ENCODE measurements at regions not wholly inside any gene's neighbourhood (a gene's known extent, or its start where the extent isn't known, plus 50 kb on each side); places are given as distances from the start of the nearest gene placed in this dataset.

DNA sequence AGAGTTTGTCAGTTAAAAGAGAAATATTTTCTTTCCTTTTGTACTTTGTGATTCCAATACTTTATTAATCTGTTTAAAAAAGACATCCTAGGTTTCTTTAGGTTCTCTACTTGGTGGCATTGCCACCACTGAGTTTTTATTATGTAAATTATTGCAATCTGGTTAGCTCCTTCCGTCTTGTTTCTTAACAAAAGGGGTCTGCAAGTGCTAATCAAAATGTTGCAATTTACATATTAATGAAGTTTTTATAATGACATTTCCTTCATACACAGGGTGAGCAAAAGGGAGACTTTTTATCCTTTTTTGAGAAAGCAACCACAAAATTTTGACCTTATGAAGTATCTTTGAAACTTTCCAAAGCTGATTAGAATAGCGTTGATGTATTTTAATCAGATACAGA is 1307.3 kb downstream of the ROBO2 start:
- Histone ChIP-seq H3K79me2 (ENCODE audit: control insufficient read depth, insufficient read depth, low read length, poor library complexity) (no peaks in the 10 kb centered on the region), H4K12ac (ENCODE audit: low read depth, low read length) (no peak overlapping the region), H3K4me3 (ENCODE audit: low read depth, low read length) (no peak overlapping the region), H3K4me1 (ENCODE audit: control insufficient read depth in 1 of 2, insufficient read depth in 2 of 2, low read length in 2 of 2) (no peaks in the 10 kb centered on the region), H3K36me3 (ENCODE audit: control insufficient read depth in 1 of 2, insufficient read depth in 2 of 2, low read length in 2 of 2) (no peaks in the 10 kb centered on the region), H4K8ac (ENCODE audit: low read depth, low read length) (no peak overlapping the region), H3K27ac (ENCODE audit: low read depth, low read length) (no peak overlapping the region), H3K4me2 (ENCODE audit: low read length) (no peak overlapping the region), H3K18ac (ENCODE audit: low read length) (no peak overlapping the region), H3K27me3 (ENCODE audit: insufficient read depth, low read length) (no peaks in the 10 kb centered on the region), H2BK120ac (ENCODE audit: insufficient read depth, low read length, poor library complexity) (no peak overlapping the region), H4K91ac (ENCODE audit: low read depth, low read length) (no peak overlapping the region), H2AK5ac (ENCODE audit: low read length) (no peak overlapping the region), H2BK12ac (ENCODE audit: low read length) (no peak overlapping the region), H2AFZ (ENCODE audit: insufficient read depth, low read length, poor library complexity) (no peak overlapping the region), H3K14ac (ENCODE audit: low read length) (no peak overlapping the region), H3K79me1 (ENCODE audit: low read length) (no peaks in the 10 kb centered on the region), H2BK5ac (ENCODE audit: low read depth, low read length, poor library complexity) (no peak overlapping the region), H3K9me3 (ENCODE audit: insufficient read depth, low read depth, low read length) (no peaks in the 10 kb centered on the region), H3K4ac (ENCODE audit: low read depth, low read length) (no peak overlapping the region), H3K23ac (ENCODE audit: low read length) (no peak overlapping the region), H3K9ac (ENCODE audit: low read length) (no peak overlapping the region)
- DNase-seq = no peak
- no CpG with 5 or more reads among the region's 2 CpGs for WGBS (ENCODE audit: extremely low coverage, insufficient coverage, insufficient read length)

- Histone ChIP-seq H3K4me2 (ENCODE audit: low read length) (no peak overlapping the region), H3K4me3 (ENCODE audit: low read depth, low read length) (no peak overlapping the region), H3K23ac (ENCODE audit: low read length) (no peak overlapping the region), H2BK5ac (ENCODE audit: low read depth, low read length, poor library complexity) (no peak overlapping the region), H2BK12ac (ENCODE audit: low read length) (no peak overlapping the region), H3K79me2 (ENCODE audit: control insufficient read depth, insufficient read depth, low read length, poor library complexity) (no peaks in the 10 kb centered on the region), H4K12ac (ENCODE audit: low read depth, low read length) (no peak overlapping the region), H4K91ac (ENCODE audit: low read depth, low read length) (no peak overlapping the region), H3K14ac (ENCODE audit: low read length) (no peak overlapping the region), H3K27ac (ENCODE audit: low read depth, low read length) (no peak overlapping the region), H3K79me1 (ENCODE audit: low read length) (no peaks in the 10 kb centered on the region), H3K9ac (ENCODE audit: low read length) (no peak overlapping the region), H3K27me3 (ENCODE audit: insufficient read depth, low read length) (no peaks in the 10 kb centered on the region), H4K8ac (ENCODE audit: low read depth, low read length) (no peak overlapping the region), H3K18ac (ENCODE audit: low read length) (no peak overlapping the region), H2AFZ (ENCODE audit: insufficient read depth, low read length, poor library complexity) (no peak overlapping the region), H3K4ac (ENCODE audit: low read depth, low read length) (no peak overlapping the region), H3K9me3 (ENCODE audit: insufficient read depth, low read depth, low read length) (no peaks in the 10 kb centered on the region), H2AK5ac (ENCODE audit: low read length) (no peak overlapping the region), H3K36me3 (ENCODE audit: control insufficient read depth in 1 of 2, insufficient read depth in 2 of 2, low read length in 2 of 2) (no peaks in the 10 kb centered on the region), H3K4me1 (ENCODE audit: control insufficient read depth in 1 of 2, insufficient read depth in 2 of 2, low read length in 2 of 2) (no peaks in the 10 kb centered on the region), H2BK120ac (ENCODE audit: insufficient read depth, low read length, poor library complexity) (no peak overlapping the region)
- DNase-seq = no peak
- WGBS (ENCODE audit: extremely low coverage, insufficient coverage, insufficient read length) = no CpG with 5 or more reads among the region's 3 CpGs
Observed at GRCh38 chr3:78348664-78349063, 1308.8 kb downstream of the ROBO2 start.

- Histone ChIP-seq H3K18ac (ENCODE audit: low read length) (no peak overlapping the region), H3K79me2 (ENCODE audit: control insufficient read depth, insufficient read depth, low read length, poor library complexity) (no peaks in the 10 kb centered on the region), H3K36me3 (ENCODE audit: control insufficient read depth in 1 of 2, insufficient read depth in 2 of 2, low read length in 2 of 2) (no peaks in the 10 kb centered on the region), H2AFZ (ENCODE audit: insufficient read depth, low read length, poor library complexity) (no peak overlapping the region), H3K14ac (ENCODE audit: low read length) (no peak overlapping the region), H4K8ac (ENCODE audit: low read depth, low read length) (no peak overlapping the region), H2AK5ac (ENCODE audit: low read length) (no peak overlapping the region), H3K4me3 (ENCODE audit: low read depth, low read length) (no peak overlapping the region), H3K9ac (ENCODE audit: low read length) (no peak overlapping the region), H3K79me1 (ENCODE audit: low read length) (no peaks in the 10 kb centered on the region), H2BK5ac (ENCODE audit: low read depth, low read length, poor library complexity) (no peak overlapping the region), H2BK120ac (ENCODE audit: insufficient read depth, low read length, poor library complexity) (no peak overlapping the region), H2BK12ac (ENCODE audit: low read length) (no peak overlapping the region), H3K9me3 (ENCODE audit: insufficient read depth, low read depth, low read length) (no peaks in the 10 kb centered on the region), H3K27me3 (ENCODE audit: insufficient read depth, low read length) (no peaks in the 10 kb centered on the region), H4K12ac (ENCODE audit: low read depth, low read length) (no peak overlapping the region), H3K4me2 (ENCODE audit: low read length) (no peak overlapping the region), H3K27ac (ENCODE audit: low read depth, low read length) (no peak overlapping the region), H4K91ac (ENCODE audit: low read depth, low read length) (no peak overlapping the region), H3K4me1 (ENCODE audit: control insufficient read depth in 1 of 2, insufficient read depth in 2 of 2, low read length in 2 of 2) (no peaks in the 10 kb centered on the region), H3K4ac (ENCODE audit: low read depth, low read length) (no peak overlapping the region), H3K23ac (ENCODE audit: low read length) (no peak overlapping the region)
- DNase-seq = no peak
- no CpG with 5 or more reads among the region's 2 CpGs for WGBS (ENCODE audit: extremely low coverage, insufficient coverage, insufficient read length)
Observed at GRCh38 chr3:78349571-78349970, 1309.7 kb downstream of the ROBO2 start.

- no peak overlapping the region for H3K27ac ChIP-seq (ENCODE audit: low read depth, low read length)
- no peak overlapping the region for H3K4me2 ChIP-seq (ENCODE audit: low read length)
- no peak overlapping the region for H3K4ac ChIP-seq (ENCODE audit: low read depth, low read length)
- no peaks in the 10 kb centered on the region for H3K27me3 ChIP-seq (ENCODE audit: insufficient read depth, low read length)
- H3K79me1 ChIP-seq (ENCODE audit: low read length) = no peaks in the 10 kb centered on the region
- H3K36me3 ChIP-seq (ENCODE audit: control insufficient read depth in 1 of 2, insufficient read depth in 2 of 2, low read length in 2 of 2) = no peaks in the 10 kb centered on the region
- no peak overlapping the region for H2BK12ac ChIP-seq (ENCODE audit: low read length)
- H4K12ac ChIP-seq (ENCODE audit: low read depth, low read length) = no peak overlapping the region
- H4K8ac ChIP-seq (ENCODE audit: low read depth, low read length) = no peak overlapping the region
- H3K4me3 ChIP-seq (ENCODE audit: low read depth, low read length) = no peak overlapping the region
- WGBS (ENCODE audit: extremely low coverage, insufficient coverage, insufficient read length) = no CpG with 5 or more reads among the region's 3 CpGs
- H3K4me1 ChIP-seq (ENCODE audit: control insufficient read depth in 1 of 2, insufficient read depth in 2 of 2, low read length in 2 of 2) = no peaks in the 10 kb centered on the region
- no peak overlapping the region for H3K18ac ChIP-seq (ENCODE audit: low read length)
- H3K79me2 ChIP-seq (ENCODE audit: control insufficient read depth, insufficient read depth, low read length, poor library complexity) = no peaks in the 10 kb centered on the region
- no peak overlapping the region for H2AFZ ChIP-seq (ENCODE audit: insufficient read depth, low read length, poor library complexity)
- DNase-seq = no peak
- no peak overlapping the region for H3K23ac ChIP-seq (ENCODE audit: low read length)
- H2BK120ac ChIP-seq (ENCODE audit: insufficient read depth, low read length, poor library complexity) = no peak overlapping the region
- no peak overlapping the region for H3K14ac ChIP-seq (ENCODE audit: low read length)
- no peak overlapping the region for H2BK5ac ChIP-seq (ENCODE audit: low read depth, low read length, poor library complexity)
- no peak overlapping the region for H2AK5ac ChIP-seq (ENCODE audit: low read length)
- no peaks in the 10 kb centered on the region for H3K9me3 ChIP-seq (ENCODE audit: insufficient read depth, low read depth, low read length)
- no peak overlapping the region for H4K91ac ChIP-seq (ENCODE audit: low read depth, low read length)
- H3K9ac ChIP-seq (ENCODE audit: low read length) = no peak overlapping the region
Observed at GRCh38 chr3:78351334-78351733, 1311.4 kb downstream of the ROBO2 start.
